ENCODE measurements at regions not wholly inside any gene's neighbourhood (a gene's known extent, or its start where the extent isn't known, plus 50 kb on each side); places are given as distances from the start of the nearest gene placed in this dataset.
"Not testable (repeated sequence)": the region's sequence is repeated elsewhere in the genome, so short reads cannot be mapped to it uniquely, and the experiment has no call there.

DNA sequence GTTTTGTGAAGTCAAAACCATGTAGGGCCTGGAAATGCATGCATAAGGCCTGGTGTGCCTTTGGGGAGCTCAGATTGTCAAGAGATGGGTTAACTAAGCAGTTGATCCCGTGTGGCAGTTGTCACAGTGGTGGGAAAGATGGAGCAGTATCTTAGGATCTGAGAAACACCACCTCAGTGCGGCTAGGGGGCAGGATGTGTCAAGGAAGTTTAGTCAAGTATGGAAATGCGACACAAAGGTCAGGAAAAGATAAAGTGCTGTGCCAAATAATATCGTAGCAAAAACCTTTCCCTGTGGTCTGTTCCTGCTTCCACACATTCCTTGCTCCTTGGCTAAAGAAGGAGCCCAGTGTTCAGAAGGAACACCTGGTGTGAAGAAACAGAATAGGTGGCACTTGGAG is 396.4 kb downstream of the EDEM1 start:
- DNase-seq (ENCODE audit: low read depth), result no peak
- TF ChIP-seq, protein P1, sequence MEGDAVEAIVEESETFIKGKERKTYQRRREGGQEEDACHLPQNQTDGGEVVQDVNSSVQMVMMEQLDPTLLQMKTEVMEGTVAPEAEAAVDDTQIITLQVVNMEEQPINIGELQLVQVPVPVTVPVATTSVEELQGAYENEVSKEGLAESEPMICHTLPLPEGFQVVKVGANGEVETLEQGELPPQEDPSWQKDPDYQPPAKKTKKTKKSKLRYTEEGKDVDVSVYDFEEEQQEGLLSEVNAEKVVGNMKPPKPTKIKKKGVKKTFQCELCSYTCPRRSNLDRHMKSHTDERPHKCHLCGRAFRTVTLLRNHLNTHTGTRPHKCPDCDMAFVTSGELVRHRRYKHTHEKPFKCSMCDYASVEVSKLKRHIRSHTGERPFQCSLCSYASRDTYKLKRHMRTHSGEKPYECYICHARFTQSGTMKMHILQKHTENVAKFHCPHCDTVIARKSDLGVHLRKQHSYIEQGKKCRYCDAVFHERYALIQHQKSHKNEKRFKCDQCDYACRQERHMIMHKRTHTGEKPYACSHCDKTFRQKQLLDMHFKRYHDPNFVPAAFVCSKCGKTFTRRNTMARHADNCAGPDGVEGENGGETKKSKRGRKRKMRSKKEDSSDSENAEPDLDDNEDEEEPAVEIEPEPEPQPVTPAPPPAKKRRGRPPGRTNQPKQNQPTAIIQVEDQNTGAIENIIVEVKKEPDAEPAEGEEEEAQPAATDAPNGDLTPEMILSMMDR (conservative IDR thresholded peaks at IDR 0.05; ENCODE audit: low read length), result no peak
- no peak overlapping the region for H3K4me3 ChIP-seq (ENCODE audit: low read length)

DNA sequence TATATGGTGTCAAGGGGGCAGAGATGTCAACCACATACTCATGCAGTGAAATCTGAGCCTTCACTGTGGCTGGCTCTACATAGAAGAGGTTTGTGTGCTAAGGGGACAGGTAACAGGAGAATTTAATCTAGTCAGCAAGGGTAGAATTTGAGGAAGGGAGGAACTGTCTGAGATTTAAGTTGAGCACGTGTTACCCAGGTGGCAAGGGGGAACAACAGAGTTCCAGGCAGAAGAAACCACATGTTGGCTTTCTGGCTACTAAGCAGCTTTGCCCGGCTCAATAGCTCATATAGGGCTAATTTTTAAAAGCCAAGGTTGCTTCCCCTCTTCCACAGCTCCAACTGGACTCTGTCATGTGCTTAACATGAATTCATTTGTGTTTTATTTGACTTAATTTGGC is 397.6 kb downstream of the EDEM1 start:
- no peak overlapping the region for H3K4me3 ChIP-seq (ENCODE audit: low read length)
- TF ChIP-seq, protein P1 (conservative IDR thresholded peaks at IDR 0.05; ENCODE audit: low read length), result no peak
- no peak for DNase-seq (ENCODE audit: low read depth)

DNA sequence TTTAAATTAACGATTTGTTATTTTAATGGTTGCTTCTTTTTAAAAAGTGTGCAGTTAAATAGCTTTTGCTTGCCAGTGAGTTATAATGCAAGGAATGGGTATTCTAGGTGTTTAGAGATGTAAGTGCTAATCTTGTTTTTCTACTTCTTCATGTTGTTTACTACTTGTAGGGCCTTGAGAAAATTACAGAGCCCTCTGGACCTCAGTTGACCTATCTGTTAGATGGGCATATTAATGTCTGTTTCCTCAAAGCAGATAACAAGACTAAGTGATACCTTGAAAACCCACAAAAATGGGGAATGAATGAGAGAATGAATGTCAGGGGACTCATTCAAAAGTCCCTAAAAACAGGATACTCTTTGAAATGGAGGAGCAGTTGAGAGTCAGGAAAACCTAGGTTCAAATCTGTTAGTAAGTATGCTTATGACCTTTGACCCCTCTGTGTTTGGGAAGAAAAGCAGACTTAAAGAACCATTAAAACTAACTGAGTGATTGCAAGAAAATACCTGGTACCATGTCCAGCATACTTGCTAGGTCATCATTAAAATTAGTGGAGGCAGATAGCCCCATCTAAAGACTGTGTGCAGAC is 419.5 kb downstream of the EDEM1 start:
- TF ChIP-seq, protein P1 (conservative IDR thresholded peaks at IDR 0.05; ENCODE audit: low read length), result no peak
- no peak for DNase-seq (ENCODE audit: low read depth)
- no peak overlapping the region for H3K4me3 ChIP-seq (ENCODE audit: low read length)

DNA sequence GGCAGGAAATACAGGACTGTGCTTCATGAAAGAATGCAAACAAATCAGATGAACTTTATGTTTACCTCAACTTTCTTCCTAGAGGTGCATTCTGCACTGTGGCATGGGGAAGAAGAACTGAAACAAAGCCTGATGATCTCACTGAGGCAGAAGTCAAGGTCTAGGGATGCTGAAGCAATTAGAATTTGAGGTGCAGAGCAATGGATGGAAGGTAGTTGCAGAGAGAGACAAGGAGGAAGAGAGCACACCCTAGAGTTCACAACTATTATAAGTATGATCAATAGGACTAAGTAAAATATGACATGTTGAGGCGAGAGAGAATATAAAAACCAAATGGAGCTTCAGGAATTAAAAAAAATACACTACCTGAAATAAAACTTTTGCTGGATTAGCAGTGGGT is 420.1 kb downstream of the EDEM1 start:
- no peak for DNase-seq (ENCODE audit: low read depth)
- TF ChIP-seq, protein P1 (conservative IDR thresholded peaks at IDR 0.05; ENCODE audit: low read length), result no peak
- H3K4me3 ChIP-seq (ENCODE audit: low read length), result no peak overlapping the region

DNA sequence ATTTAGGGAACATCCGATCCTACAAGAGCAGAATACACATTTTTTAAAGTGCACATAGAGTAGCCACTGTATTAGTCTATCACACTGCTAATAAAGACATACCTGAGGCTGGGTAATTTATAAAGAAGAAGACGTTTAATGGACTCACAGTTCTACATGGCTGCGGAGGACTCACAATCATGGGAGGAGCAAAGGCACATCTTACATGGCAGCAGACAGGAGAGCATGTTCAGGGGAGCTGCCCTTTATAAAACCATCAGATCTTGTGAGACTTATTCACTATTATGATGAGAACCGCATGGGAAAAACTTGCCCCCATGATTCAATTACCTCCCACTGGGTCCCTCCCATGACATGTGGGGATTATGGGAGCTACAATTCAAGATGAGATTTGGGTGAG is 421.5 kb downstream of the EDEM1 start:
- DNase-seq (ENCODE audit: low read depth), result not testable (repeated sequence)

DNA sequence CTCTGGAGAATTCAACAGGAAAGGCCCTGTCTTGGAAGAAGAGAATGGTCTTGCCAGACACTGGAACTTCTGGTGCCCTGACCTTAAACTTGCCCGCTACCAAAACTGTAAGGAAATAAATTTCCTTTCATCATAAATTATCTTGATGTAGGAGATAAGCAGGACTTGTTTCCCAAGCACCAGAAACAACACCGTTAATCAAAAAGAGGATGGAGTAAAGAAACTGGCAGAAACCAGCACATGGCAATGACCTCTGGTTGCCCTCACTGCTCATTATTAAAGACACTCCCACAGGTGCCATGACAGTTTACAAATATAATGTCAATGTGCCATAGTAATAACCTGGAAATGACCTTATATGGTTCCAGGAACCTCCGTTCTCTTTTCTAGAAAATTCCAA is 426.1 kb downstream of the EDEM1 start:
- no peak overlapping the region for H3K4me3 ChIP-seq (ENCODE audit: low read length)
- DNase-seq (ENCODE audit: low read depth), result no peak
- TF ChIP-seq, protein P1 (conservative IDR thresholded peaks at IDR 0.05; ENCODE audit: low read length), result no peak

More for the DNA sequence above, 421.5 kb downstream of the EDEM1 start:
- H3K4me3 ChIP-seq (ENCODE audit: low read length), result not testable (repeated sequence)

DNA sequence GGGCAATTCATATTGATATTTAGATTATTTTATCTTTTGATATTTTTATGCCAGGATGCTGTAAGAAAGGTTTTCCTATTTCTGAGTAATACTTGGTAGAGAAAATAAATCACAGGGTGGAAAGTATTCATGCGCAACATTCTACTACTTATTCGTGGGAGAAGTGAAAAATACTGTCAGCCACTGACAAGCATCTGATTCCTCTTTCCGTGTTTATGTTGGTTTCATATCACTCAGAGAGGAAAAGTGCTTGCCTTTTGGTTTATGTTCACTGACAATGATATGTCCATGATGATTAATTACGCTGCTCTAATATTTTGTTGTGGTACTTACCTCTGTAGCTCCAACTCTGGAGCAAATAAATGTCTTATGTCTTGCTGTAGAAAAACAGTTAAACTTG is 429.4 kb downstream of the EDEM1 start:
- TF ChIP-seq, protein P1 (conservative IDR thresholded peaks at IDR 0.05; ENCODE audit: low read length), result no peak
- no peak for DNase-seq (ENCODE audit: low read depth)
- H3K4me3 ChIP-seq (ENCODE audit: low read length), result no peak overlapping the region

DNA sequence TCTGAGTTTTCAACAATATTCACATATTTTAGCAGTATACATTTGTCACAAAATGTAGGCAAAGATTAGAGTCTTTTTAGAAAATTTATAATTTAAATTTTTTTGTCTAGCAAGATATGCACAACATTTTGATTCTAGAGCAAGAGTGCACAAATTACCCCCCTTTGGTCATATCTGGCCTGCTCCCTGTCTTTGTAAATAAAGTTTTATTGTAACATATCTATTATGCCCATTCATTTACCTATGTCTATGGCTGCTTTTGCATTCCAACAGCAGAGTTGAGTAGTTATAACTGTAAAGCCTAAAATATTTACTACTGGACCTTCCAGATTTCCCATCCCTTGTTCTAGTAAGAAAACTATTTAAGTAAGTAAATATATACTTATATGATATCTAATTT is 430.7 kb downstream of the EDEM1 start:
- DNase-seq (ENCODE audit: low read depth), result no peak
- H3K4me3 ChIP-seq (ENCODE audit: low read length), result no peak overlapping the region
- TF ChIP-seq, protein P1 (conservative IDR thresholded peaks at IDR 0.05; ENCODE audit: low read length), result no peak

Data from AG10803 (cell line).